GM23338 (cell line): ENCODE measurements at regions not wholly inside any gene's neighbourhood (a gene's known extent, or its start where the extent isn't known, plus 50 kb on each side); places are given as distances from the start of the nearest gene placed in this dataset.

Experiments
- ATAC-seq: fragments of 200-7000 bp; cut with Tn5 transposase; 3 replicates; pipeline ENCODE4 v1.9.1; 2020
- DNase-seq: peaks from one replicate; pipeline ENCODE4 v3.0.0-alpha.2; 2015; ENCODE audit warnings: low spot score
- H2AFZ ChIP-seq: fragments of 200-600 bp; sonication (generic); 2 replicates; pipeline ENCODE4 v1.8.0; 2016; ENCODE audit warnings: antibody characterized with exemption, mild to moderate bottlenecking, moderate library complexity
- H3F3A ChIP-seq: fragments of 200-600 bp; sonication (generic); replicated peaks from 2 replicates; pipeline ENCODE4 v1.8.0; 2017; ENCODE audit warnings: antibody characterized with exemption, mixed run types, low read depth
- H3K27ac ChIP-seq: fragments of 200-600 bp; sonication (generic); 2 replicates; pipeline ENCODE4 v1.6.1; 2016; ENCODE audit warnings: low read depth
- H3K27me3 ChIP-seq: fragments of 200-600 bp; sonication (generic); 2 replicates; pipeline ENCODE4 v1.8.0; 2016; ENCODE audit warnings: mild to moderate bottlenecking, mixed run types, moderate library complexity; ENCODE audit not compliant: insufficient read depth
- H3K36me3 ChIP-seq: fragments of 200-600 bp; sonication (generic); 2 replicates; pipeline ENCODE4 v1.8.0; 2016; ENCODE audit warnings: mild to moderate bottlenecking; ENCODE audit not compliant: insufficient read depth
- H3K4me1 ChIP-seq: fragments of 200-600 bp; sonication (generic); 2 replicates; pipeline ENCODE4 v1.8.0; 2016; ENCODE audit warnings: mild to moderate bottlenecking, moderate library complexity; ENCODE audit not compliant: insufficient read depth
- H3K4me2 ChIP-seq: fragments of 200-600 bp; sonication (generic); 2 replicates; pipeline ENCODE4 v1.7.1; 2017; ENCODE audit warnings: mixed run types
- H3K4me3 ChIP-seq: fragments of 200-600 bp; sonication (generic); 2 replicates; pipeline ENCODE4 v1.6.1; 2016; ENCODE audit warnings: mixed run types
- H3K79me2 ChIP-seq: fragments of 200-600 bp; sonication (generic); replicated peaks from 2 replicates; pipeline ENCODE4 v1.8.0; 2017; ENCODE audit warnings: mild to moderate bottlenecking; ENCODE audit not compliant: insufficient read depth
- H3K9me2 ChIP-seq: fragments of 200-600 bp; sonication (generic); 2 replicates; pipeline ENCODE4 v1.8.0; 2017; ENCODE audit not compliant: insufficient read depth
- H4K20me1 ChIP-seq: fragments of 200-600 bp; sonication (generic); replicated peaks from 2 replicates; pipeline ENCODE4 v1.8.0; 2017; ENCODE audit warnings: mild to moderate bottlenecking; ENCODE audit not compliant: insufficient read depth
- H3K27ac Mint-ChIP-seq: 2 replicates; pipeline ENCODE4 v1.8.0; 2020; ENCODE audit warnings: inconsistent platforms, mild to moderate bottlenecking, moderate library complexity, mixed read lengths
- H3K27me3 Mint-ChIP-seq: 3 replicates; pipeline ENCODE4 v1.8.0; 2022; ENCODE audit warnings: low read depth, mild to moderate bottlenecking, moderate library complexity, mixed read lengths, inconsistent platforms; ENCODE audit not compliant: insufficient read depth, poor library complexity
- H3K36me3 Mint-ChIP-seq: 3 replicates; pipeline ENCODE4 v1.8.0; 2021; ENCODE audit warnings: low read depth, mild to moderate bottlenecking, inconsistent platforms, moderate library complexity, mixed read lengths
- H3K4me1 Mint-ChIP-seq: 3 replicates; pipeline ENCODE4 v1.8.0; 2020; ENCODE audit warnings: mild to moderate bottlenecking, inconsistent platforms, mixed read lengths
- H3K4me3 Mint-ChIP-seq: 3 replicates; pipeline ENCODE4 v1.8.0; 2021; ENCODE audit warnings: moderate library complexity, mild to moderate bottlenecking, inconsistent platforms, mixed read lengths
- H3K9me3 Mint-ChIP-seq: 3 replicates; pipeline ENCODE4 v1.8.0; 2020; ENCODE audit warnings: moderate library complexity, mild to moderate bottlenecking, inconsistent platforms, mixed read lengths
- CREB1 ChIP-seq: fragments of 250-450 bp; sonication (Bioruptor Pico); IDR thresholded peaks from 2 replicates; pipeline ENCODE4 v1.5.0; 2020; ENCODE audit warnings: low read depth, mild to moderate bottlenecking, moderate library complexity
- EZH2 ChIP-seq: fragments of 200-600 bp; sonication (generic); IDR thresholded peaks from one replicate; pipeline ENCODE4 v1.8.0; 2017; ENCODE audit warnings: antibody characterized with exemption, mild to moderate bottlenecking, low read depth; ENCODE audit not compliant: unreplicated experiment
- EZH2phosphoT487 ChIP-seq: fragments of 200-600 bp; sonication (generic); IDR thresholded peaks from one replicate; pipeline ENCODE4 v1.8.1; 2018; ENCODE audit warnings: antibody characterized with exemption; ENCODE audit not compliant: unreplicated experiment
- JUNB ChIP-seq: IDR thresholded peaks from one replicate; pipeline ENCODE4 v1.6.1; 2016; ENCODE audit warnings: antibody characterized with exemption; ENCODE audit not compliant: unreplicated experiment
- NANOG ChIP-seq: IDR thresholded peaks from 2 replicates; pipeline ENCODE4 v1.6.1; 2016; ENCODE audit warnings: antibody characterized with exemption, borderline replicate concordance
- POLR2AphosphoS5 ChIP-seq: IDR thresholded peaks from 2 replicates; pipeline ENCODE4 v1.6.1; 2016; ENCODE audit warnings: antibody characterized with exemption, low read depth
- STAT1 ChIP-seq: IDR thresholded peaks from one replicate; pipeline ENCODE4 v1.6.1; 2016; ENCODE audit warnings: antibody characterized with exemption; ENCODE audit not compliant: unreplicated experiment
- ZNF114 ChIP-seq: fragments of 250-450 bp; sonication (Bioruptor Pico); IDR thresholded peaks from 2 replicates; pipeline ENCODE4 v1.5.0; 2020; ENCODE audit warnings: mild to moderate bottlenecking, moderate library complexity
- ZNF331 ChIP-seq: fragments of 250-450 bp; sonication (Bioruptor Pico); IDR thresholded peaks from 2 replicates; pipeline ENCODE4 v1.5.0; 2020; ENCODE audit warnings: low read depth, mild to moderate bottlenecking, moderate library complexity
- TF ChIP-seq, protein P1 (sequence below), 2 experiments: fragments of 200-600 bp in 1 of 2; sonication (generic) in 1 of 2; conservative IDR thresholded peaks; 2 replicates each; pipeline versions ENCODE4 v1.5.1 to v1.6.1; 2016 to 2017; ENCODE audit warnings: antibody characterized with exemption in 2 of 2, low read depth in 2 of 2, mild to moderate bottlenecking in 2 of 2, moderate library complexity in 1 of 2
- TF ChIP-seq, protein P2 (sequence below): IDR thresholded peaks from one replicate; pipeline ENCODE4 v1.6.1; 2018; ENCODE audit warnings: antibody characterized with exemption; ENCODE audit not compliant: unreplicated experiment
- TF ChIP-seq, protein P3 (sequence below): fragments of 250-450 bp; sonication (Bioruptor Pico); IDR thresholded peaks from 2 replicates; pipeline ENCODE4 v1.5.0; 2020; ENCODE audit warnings: mild to moderate bottlenecking, moderate library complexity

DNA sequence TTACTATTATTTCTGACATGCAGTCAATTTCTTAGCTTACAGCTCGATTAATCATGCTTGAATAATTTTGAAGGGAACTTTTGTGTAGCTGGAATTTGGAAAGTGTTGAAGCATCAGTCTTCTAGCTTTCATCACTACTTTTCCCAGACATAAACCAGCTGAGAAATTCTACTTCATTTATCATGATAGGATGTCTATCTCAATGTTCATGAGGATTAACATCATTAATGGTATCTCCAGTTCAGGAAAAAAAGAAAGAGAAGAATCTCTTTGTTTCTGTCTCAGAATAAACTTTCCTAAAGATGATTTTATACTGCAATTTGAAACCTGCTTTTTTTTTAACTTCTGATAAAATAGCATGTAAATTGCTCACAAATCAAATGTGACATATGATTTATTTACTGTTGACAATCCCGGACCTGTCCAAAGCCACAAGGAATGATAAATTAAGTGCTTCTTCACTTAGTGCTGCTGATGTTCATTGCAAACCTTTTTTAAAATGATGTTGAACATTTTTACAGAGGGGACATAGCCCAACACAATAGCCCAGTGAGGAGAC, 412.1 kb upstream of the CLINT1 start:
- no peak overlapping the region for H3K4me2 ChIP-seq
- H3K9me3 Mint-ChIP-seq = peaks cover 17% of the 10 kb centered on the region; the same call in 2 of the 3 replicates
- H4K20me1 ChIP-seq = no peaks in the 10 kb centered on the region
- H3K27me3 ChIP-seq = no peaks in the 10 kb centered on the region
- no peak for TF ChIP-seq EZH2phosphoT487
- TF ChIP-seq, protein P1, sequence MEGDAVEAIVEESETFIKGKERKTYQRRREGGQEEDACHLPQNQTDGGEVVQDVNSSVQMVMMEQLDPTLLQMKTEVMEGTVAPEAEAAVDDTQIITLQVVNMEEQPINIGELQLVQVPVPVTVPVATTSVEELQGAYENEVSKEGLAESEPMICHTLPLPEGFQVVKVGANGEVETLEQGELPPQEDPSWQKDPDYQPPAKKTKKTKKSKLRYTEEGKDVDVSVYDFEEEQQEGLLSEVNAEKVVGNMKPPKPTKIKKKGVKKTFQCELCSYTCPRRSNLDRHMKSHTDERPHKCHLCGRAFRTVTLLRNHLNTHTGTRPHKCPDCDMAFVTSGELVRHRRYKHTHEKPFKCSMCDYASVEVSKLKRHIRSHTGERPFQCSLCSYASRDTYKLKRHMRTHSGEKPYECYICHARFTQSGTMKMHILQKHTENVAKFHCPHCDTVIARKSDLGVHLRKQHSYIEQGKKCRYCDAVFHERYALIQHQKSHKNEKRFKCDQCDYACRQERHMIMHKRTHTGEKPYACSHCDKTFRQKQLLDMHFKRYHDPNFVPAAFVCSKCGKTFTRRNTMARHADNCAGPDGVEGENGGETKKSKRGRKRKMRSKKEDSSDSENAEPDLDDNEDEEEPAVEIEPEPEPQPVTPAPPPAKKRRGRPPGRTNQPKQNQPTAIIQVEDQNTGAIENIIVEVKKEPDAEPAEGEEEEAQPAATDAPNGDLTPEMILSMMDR (conservative IDR thresholded peaks at IDR 0.05; ENCODE audit: low read depth in 2 of 2) = no peak
- TF ChIP-seq, protein P2, sequence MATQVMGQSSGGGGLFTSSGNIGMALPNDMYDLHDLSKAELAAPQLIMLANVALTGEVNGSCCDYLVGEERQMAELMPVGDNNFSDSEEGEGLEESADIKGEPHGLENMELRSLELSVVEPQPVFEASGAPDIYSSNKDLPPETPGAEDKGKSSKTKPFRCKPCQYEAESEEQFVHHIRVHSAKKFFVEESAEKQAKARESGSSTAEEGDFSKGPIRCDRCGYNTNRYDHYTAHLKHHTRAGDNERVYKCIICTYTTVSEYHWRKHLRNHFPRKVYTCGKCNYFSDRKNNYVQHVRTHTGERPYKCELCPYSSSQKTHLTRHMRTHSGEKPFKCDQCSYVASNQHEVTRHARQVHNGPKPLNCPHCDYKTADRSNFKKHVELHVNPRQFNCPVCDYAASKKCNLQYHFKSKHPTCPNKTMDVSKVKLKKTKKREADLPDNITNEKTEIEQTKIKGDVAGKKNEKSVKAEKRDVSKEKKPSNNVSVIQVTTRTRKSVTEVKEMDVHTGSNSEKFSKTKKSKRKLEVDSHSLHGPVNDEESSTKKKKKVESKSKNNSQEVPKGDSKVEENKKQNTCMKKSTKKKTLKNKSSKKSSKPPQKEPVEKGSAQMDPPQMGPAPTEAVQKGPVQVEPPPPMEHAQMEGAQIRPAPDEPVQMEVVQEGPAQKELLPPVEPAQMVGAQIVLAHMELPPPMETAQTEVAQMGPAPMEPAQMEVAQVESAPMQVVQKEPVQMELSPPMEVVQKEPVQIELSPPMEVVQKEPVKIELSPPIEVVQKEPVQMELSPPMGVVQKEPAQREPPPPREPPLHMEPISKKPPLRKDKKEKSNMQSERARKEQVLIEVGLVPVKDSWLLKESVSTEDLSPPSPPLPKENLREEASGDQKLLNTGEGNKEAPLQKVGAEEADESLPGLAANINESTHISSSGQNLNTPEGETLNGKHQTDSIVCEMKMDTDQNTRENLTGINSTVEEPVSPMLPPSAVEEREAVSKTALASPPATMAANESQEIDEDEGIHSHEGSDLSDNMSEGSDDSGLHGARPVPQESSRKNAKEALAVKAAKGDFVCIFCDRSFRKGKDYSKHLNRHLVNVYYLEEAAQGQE = no peak
- TF ChIP-seq, protein P3, sequence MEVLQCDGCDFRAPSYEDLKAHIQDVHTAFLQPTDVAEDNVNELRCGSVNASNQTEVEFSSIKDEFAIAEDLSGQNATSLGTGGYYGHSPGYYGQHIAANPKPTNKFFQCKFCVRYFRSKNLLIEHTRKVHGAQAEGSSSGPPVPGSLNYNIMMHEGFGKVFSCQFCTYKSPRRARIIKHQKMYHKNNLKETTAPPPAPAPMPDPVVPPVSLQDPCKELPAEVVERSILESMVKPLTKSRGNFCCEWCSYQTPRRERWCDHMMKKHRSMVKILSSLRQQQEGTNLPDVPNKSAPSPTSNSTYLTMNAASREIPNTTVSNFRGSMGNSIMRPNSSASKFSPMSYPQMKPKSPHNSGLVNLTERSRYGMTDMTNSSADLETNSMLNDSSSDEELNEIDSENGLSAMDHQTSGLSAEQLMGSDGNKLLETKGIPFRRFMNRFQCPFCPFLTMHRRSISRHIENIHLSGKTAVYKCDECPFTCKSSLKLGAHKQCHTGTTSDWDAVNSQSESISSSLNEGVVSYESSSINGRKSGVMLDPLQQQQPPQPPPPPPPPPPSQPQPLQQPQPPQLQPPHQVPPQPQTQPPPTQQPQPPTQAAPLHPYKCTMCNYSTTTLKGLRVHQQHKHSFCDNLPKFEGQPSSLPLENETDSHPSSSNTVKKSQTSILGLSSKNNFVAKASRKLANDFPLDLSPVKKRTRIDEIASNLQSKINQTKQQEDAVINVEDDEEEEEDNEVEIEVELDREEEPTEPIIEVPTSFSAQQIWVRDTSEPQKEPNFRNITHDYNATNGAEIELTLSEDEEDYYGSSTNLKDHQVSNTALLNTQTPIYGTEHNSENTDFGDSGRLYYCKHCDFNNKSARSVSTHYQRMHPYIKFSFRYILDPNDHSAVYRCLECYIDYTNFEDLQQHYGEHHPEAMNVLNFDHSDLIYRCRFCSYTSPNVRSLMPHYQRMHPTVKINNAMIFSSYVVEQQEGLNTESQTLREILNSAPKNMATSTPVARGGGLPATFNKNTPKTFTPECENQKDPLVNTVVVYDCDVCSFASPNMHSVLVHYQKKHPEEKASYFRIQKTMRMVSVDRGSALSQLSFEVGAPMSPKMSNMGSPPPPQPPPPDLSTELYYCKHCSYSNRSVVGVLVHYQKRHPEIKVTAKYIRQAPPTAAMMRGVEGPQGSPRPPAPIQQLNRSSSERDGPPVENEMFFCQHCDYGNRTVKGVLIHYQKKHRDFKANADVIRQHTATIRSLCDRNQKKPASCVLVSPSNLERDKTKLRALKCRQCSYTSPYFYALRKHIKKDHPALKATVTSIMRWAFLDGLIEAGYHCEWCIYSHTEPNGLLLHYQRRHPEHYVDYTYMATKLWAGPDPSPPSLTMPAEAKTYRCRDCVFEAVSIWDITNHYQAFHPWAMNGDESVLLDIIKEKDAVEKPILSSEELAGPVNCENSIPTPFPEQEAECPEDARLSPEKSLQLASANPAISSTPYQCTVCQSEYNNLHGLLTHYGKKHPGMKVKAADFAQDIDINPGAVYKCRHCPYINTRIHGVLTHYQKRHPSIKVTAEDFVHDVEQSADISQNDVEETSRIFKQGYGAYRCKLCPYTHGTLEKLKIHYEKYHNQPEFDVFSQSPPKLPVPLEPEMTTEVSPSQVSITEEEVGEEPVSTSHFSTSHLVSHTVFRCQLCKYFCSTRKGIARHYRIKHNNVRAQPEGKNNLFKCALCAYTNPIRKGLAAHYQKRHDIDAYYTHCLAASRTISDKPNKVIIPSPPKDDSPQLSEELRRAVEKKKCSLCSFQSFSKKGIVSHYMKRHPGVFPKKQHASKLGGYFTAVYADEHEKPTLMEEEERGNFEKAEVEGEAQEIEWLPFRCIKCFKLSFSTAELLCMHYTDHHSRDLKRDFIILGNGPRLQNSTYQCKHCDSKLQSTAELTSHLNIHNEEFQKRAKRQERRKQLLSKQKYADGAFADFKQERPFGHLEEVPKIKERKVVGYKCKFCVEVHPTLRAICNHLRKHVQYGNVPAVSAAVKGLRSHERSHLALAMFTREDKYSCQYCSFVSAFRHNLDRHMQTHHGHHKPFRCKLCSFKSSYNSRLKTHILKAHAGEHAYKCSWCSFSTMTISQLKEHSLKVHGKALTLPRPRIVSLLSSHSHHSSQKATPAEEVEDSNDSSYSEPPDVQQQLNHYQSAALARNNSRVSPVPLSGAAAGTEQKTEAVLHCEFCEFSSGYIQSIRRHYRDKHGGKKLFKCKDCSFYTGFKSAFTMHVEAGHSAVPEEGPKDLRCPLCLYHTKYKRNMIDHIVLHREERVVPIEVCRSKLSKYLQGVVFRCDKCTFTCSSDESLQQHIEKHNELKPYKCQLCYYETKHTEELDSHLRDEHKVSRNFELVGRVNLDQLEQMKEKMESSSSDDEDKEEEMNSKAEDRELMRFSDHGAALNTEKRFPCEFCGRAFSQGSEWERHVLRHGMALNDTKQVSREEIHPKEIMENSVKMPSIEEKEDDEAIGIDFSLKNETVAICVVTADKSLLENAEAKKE (CRISPR knock-in tag) = no peak
- TF ChIP-seq ZNF114 = no peak
- TF ChIP-seq POLR2AphosphoS5 = no peak
- no peak for TF ChIP-seq STAT1
- no peak for TF ChIP-seq NANOG
- no peak for TF ChIP-seq EZH2
- no peak for TF ChIP-seq JUNB
- no peak for TF ChIP-seq ZNF331
- no peak for TF ChIP-seq CREB1
- no peak overlapping the region for H3K27ac ChIP-seq
- ATAC-seq (no peak), DNase-seq (no peak)
- no peaks in the 10 kb centered on the region for H3K79me2 ChIP-seq
- H3K4me1 Mint-ChIP-seq = peaks cover 26% of the 10 kb centered on the region
- H3K27me3 Mint-ChIP-seq = peaks cover 2% of the 10 kb centered on the region
- H3K36me3 Mint-ChIP-seq = no peaks in the 10 kb centered on the region; the same call in 2 of the 3 replicates
- peaks cover 3% of the 10 kb centered on the region; the same call in 1 of the 2 replicates for H3K9me2 ChIP-seq
- H3K36me3 ChIP-seq = no peaks in the 10 kb centered on the region
- H3K4me3 Mint-ChIP-seq = no peak overlapping the region
- no peak overlapping the region for H3K4me3 ChIP-seq
- H3F3A ChIP-seq = no peaks in the 10 kb centered on the region
- peaks cover 14% of the 10 kb centered on the region for H3K4me1 ChIP-seq
- no peak overlapping the region for H2AFZ ChIP-seq
- H3K27ac Mint-ChIP-seq = no peak overlapping the region
